HG03565 (cell line): ENCODE measurements at regions not wholly inside any gene's neighbourhood (a gene's known extent, or its start where the extent isn't known, plus 50 kb on each side); places are given as distances from the start of the nearest gene placed in this dataset.

Experiments
- ATAC-seq: cut with Tn5 transposase; IDR thresholded peaks from one replicate; pipeline ENCODE4 v1.9.1; 2021; ENCODE audit warnings: mild to moderate bottlenecking, moderate library complexity; ENCODE audit not compliant: unreplicated experiment

GRCh38 chr18:65415098-65415497 lies 335.7 kb upstream of the CDH7 start:
- ATAC-seq = no peak

- no peak for ATAC-seq
Observed at GRCh38 chr18:65414501-65414900, 336.3 kb upstream of the CDH7 start.

GRCh38 chr18:65411061-65411460 lies 339.8 kb upstream of the CDH7 start:
- ATAC-seq = no peak

GRCh38 chr18:65409261-65409660 lies 341.6 kb upstream of the CDH7 start:
- ATAC-seq = no peak

GRCh38 chr18:65403534-65403933 lies 347.3 kb upstream of the CDH7 start:
- ATAC-seq = no peak

- no peak for ATAC-seq
Observed at GRCh38 chr18:65399091-65399490, 351.7 kb upstream of the CDH7 start.

- no peak for ATAC-seq
Observed at GRCh38 chr18:65398347-65399075, 352.3 kb upstream of the CDH7 start.

GRCh38 chr18:65380986-65381385 lies 369.8 kb upstream of the CDH7 start:
- ATAC-seq = no peak

GRCh38 chr18:65380571-65380970 lies 370.2 kb upstream of the CDH7 start:
- ATAC-seq = no peak

- ATAC-seq = no peak
Observed at GRCh38 chr18:65372904-65373303, 377.9 kb upstream of the CDH7 start.

GRCh38 chr18:65365245-65365980 lies 385.4 kb upstream of the CDH7 start:
- ATAC-seq = no peak

GRCh38 chr18:65363911-65364632 lies 386.7 kb upstream of the CDH7 start:
- ATAC-seq = no peak

- no peak for ATAC-seq
Observed at GRCh38 chr18:65363011-65363410, 387.8 kb upstream of the CDH7 start.

- ATAC-seq = no peak
Observed at GRCh38 chr18:65359479-65359878, 391.3 kb upstream of the CDH7 start.

GRCh38 chr18:65358306-65358705 lies 392.5 kb upstream of the CDH7 start:
- ATAC-seq = no peak

- no peak for ATAC-seq
Observed at GRCh38 chr18:65352186-65352585, 398.6 kb upstream of the CDH7 start.

- no peak for ATAC-seq
Observed at GRCh38 chr18:65349635-65350034, 401.2 kb upstream of the CDH7 start.

GRCh38 chr18:65347446-65347845 lies 403.4 kb upstream of the CDH7 start:
- ATAC-seq = no peak

- no peak for ATAC-seq
Observed at GRCh38 chr18:65346086-65346485, 404.7 kb upstream of the CDH7 start.

GRCh38 chr18:65343571-65343970 lies 407.2 kb upstream of the CDH7 start:
- no peak for ATAC-seq

GRCh38 chr18:65336411-65336810 lies 414.4 kb upstream of the CDH7 start:
- ATAC-seq = no peak

GRCh38 chr18:65329010-65329409 lies 421.8 kb upstream of the CDH7 start:
- ATAC-seq = no peak
